C4-2B (cell line): ENCODE measurements at regions not wholly inside any gene's neighbourhood (a gene's known extent, or its start where the extent isn't known, plus 50 kb on each side); places are given as distances from the start of the nearest gene placed in this dataset.

Experiments
- H3K27ac ChIP-seq: fragments of 450-650 bp; 2 replicates; pipeline ENCODE4 v1.5.1; 2017
- ZFX ChIP-seq: fragments of 450-650 bp; IDR thresholded peaks from 2 replicates; pipeline ENCODE4 v1.6.1; 2017
- TF ChIP-seq, protein P1 (sequence below): fragments of 450-650 bp; conservative IDR thresholded peaks from 2 replicates; pipeline ENCODE4 v1.5.1; 2017; ENCODE audit warnings: mild to moderate bottlenecking

DNA sequence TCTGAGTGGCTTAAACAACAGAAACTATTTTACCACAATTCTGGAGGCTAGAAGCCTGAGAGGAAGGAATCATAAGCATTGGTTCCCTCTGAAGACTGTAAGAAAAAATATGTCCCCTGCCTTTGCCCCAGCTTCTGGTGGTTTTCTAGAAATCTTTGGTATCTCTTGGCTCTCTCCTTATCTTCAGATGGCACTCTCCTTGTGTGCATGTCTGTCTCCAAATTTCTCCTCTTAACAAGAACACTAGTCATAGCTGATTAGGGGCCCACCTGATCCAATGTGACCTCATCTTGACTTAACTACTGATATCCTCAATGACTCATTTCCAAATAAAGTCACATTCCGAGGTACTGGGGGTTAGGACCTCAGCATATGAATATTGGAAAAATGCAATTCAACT, 635.0 kb upstream of the NR3C2 start:
- H3K27ac ChIP-seq, result no peak overlapping the region
- TF ChIP-seq ZFX, result no peak
- TF ChIP-seq, protein P1, sequence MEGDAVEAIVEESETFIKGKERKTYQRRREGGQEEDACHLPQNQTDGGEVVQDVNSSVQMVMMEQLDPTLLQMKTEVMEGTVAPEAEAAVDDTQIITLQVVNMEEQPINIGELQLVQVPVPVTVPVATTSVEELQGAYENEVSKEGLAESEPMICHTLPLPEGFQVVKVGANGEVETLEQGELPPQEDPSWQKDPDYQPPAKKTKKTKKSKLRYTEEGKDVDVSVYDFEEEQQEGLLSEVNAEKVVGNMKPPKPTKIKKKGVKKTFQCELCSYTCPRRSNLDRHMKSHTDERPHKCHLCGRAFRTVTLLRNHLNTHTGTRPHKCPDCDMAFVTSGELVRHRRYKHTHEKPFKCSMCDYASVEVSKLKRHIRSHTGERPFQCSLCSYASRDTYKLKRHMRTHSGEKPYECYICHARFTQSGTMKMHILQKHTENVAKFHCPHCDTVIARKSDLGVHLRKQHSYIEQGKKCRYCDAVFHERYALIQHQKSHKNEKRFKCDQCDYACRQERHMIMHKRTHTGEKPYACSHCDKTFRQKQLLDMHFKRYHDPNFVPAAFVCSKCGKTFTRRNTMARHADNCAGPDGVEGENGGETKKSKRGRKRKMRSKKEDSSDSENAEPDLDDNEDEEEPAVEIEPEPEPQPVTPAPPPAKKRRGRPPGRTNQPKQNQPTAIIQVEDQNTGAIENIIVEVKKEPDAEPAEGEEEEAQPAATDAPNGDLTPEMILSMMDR, result no peak

- H3K27ac ChIP-seq, result no peak overlapping the region
- TF ChIP-seq ZFX, result no peak
- TF ChIP-seq, protein P1, result no peak
These were observed 634.2 kb upstream of the NR3C2 start for GRCh38 chr4:149076401-149076800.

GRCh38 chr4:149072384-149072783, 630.2 kb upstream of the NR3C2 start:
- H3K27ac ChIP-seq, result no peak overlapping the region
- no peak for TF ChIP-seq ZFX
- TF ChIP-seq, protein P1, result no peak

GRCh38 chr4:149065753-149066152, 623.5 kb upstream of the NR3C2 start:
- TF ChIP-seq, protein P1, result no peak
- TF ChIP-seq ZFX, result no peak
- no peak overlapping the region for H3K27ac ChIP-seq

GRCh38 chr4:149062997-149063396, 620.8 kb upstream of the NR3C2 start:
- TF ChIP-seq, protein P1, result no peak
- TF ChIP-seq ZFX, result no peak

GRCh38 chr4:149057594-149057993, 615.4 kb upstream of the NR3C2 start:
- no peak for TF ChIP-seq ZFX
- TF ChIP-seq, protein P1, result no peak
- no peak overlapping the region for H3K27ac ChIP-seq

More at GRCh38 chr4:149062997-149063396, 620.8 kb upstream of the NR3C2 start:
- no peak overlapping the region for H3K27ac ChIP-seq

DNA sequence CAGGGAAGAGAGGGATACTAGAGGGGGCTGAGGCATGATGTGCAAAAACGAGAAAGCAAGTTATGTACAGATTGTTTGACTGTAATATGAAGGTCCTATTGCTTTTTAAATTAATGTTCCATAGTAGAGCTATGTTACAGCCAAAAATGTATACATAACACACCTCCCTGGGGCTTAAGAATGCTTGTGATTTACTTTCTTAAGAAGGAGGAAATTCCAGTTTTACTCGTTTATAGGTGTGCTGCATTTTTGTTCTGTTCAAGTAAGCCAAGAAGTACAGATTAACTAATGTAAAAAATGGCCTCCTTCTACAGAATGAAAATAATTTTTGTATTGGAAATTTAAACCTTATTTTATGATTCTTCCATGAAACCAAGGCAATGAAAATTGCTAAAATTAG, 614.4 kb upstream of the NR3C2 start:
- TF ChIP-seq ZFX, result no peak
- TF ChIP-seq, protein P1, result no peak
- no peak overlapping the region for H3K27ac ChIP-seq
